HPDE6-E6E7 (cell line): ENCODE measurements at regions not wholly inside any gene's neighbourhood (a gene's known extent, or its start where the extent isn't known, plus 50 kb on each side); places are given as distances from the start of the nearest gene placed in this dataset.
A peak's percentile ranks its signal among the peaks of the same experiment; 100 is the strongest.
"Not testable (repeated sequence)": the region's sequence is repeated elsewhere in the genome, so short reads cannot be mapped to it uniquely, and the experiment has no call there.

Experiments used
- DNase-seq: peaks from one replicate; pipeline ENCODE4 v3.0.0; 2011; ENCODE audit warnings: missing footprints; ENCODE audit errors: extremely low spot score

GRCh38 chr22:22121445-22121844, 123.1 kb upstream of the VPREB1 start:
- no peak for DNase-seq

GRCh38 chr22:22120160-22120559, 124.4 kb upstream of the VPREB1 start:
- DNase-seq = no peak

GRCh38 chr22:22118987-22119386, 125.6 kb upstream of the VPREB1 start:
- DNase-seq = no peak

GRCh38 chr22:22117864-22118544, 126.6 kb upstream of the VPREB1 start:
- DNase-seq = not testable (repeated sequence)

GRCh38 chr22:22116997-22117770, 127.4 kb upstream of the VPREB1 start:
- not testable (repeated sequence) for DNase-seq

GRCh38 chr22:22113701-22114100, 130.9 kb upstream of the VPREB1 start:
- no peak for DNase-seq

GRCh38 chr22:22112533-22113294, 130.1 kb upstream of the TOP3B start:
- no peak for DNase-seq

- DNase-seq = no peak
Measured at GRCh38 chr22:22111983-22112382, 129.4 kb upstream of the TOP3B start.

GRCh38 chr22:22111267-22111751, 128.7 kb upstream of the TOP3B start:
- peak; percentile 93 for DNase-seq

GRCh38 chr22:22110548-22111266, 128.1 kb upstream of the TOP3B start:
- DNase-seq = peak; percentile 91

GRCh38 chr22:22109693-22110466, 127.3 kb upstream of the TOP3B start:
- DNase-seq = no peak

GRCh38 chr22:22106855-22107254, 124.3 kb upstream of the TOP3B start:
- no peak for DNase-seq

- no peak for DNase-seq
Measured at GRCh38 chr22:22105364-22105763, 122.8 kb upstream of the TOP3B start.

- no peak for DNase-seq
Measured at GRCh38 chr22:22103078-22103875, 120.7 kb upstream of the TOP3B start.

- no peak for DNase-seq
Measured at GRCh38 chr22:22099833-22100812, 117.5 kb upstream of the TOP3B start.

GRCh38 chr22:22099194-22099486, 116.6 kb upstream of the TOP3B start:
- DNase-seq = no peak

GRCh38 chr22:22098457-22099193, 116.0 kb upstream of the TOP3B start:
- DNase-seq = no peak

- no peak for DNase-seq
Measured at GRCh38 chr22:22097727-22098228, 115.2 kb upstream of the TOP3B start.
